ENCODE measurements at regions not wholly inside any gene's neighbourhood (a gene's known extent, or its start where the extent isn't known, plus 50 kb on each side); places are given as distances from the start of the nearest gene placed in this dataset.

GRCh38 chr12:14193639-14194038, 171.8 kb upstream of the ATF7IP start:
- TF ChIP-seq POLR2A (IDR thresholded peaks at IDR 0.05): no peak
- no peak for TF ChIP-seq CTCF (IDR thresholded peaks at IDR 0.05)

All from adrenal gland (tissue), 5 donors.